WTC11 (cell line): ENCODE measurements at regions not wholly inside any gene's neighbourhood (a gene's known extent, or its start where the extent isn't known, plus 50 kb on each side); places are given as distances from the start of the nearest gene placed in this dataset.

Source experiments
- ATAC-seq: fragments of 200-7000 bp; cut with Tn5 transposase; 2 replicates; pipeline ENCODE4 v1.10.0; 2021; ENCODE audit warnings: mild to moderate bottlenecking, moderate library complexity
- CTCF ChIA-PET: fragments of 300-600 bp; sonication (Branson Sonifier 250); formaldehyde crosslinking; loops from one replicate; lab custom pipeline; 2021; ENCODE audit warnings: antibody characterized with exemption; lab: Charles Lee
- POLR2A ChIA-PET: fragments of 350-600 bp; sonication (Branson Sonifier 250); formaldehyde crosslinking; loops from one replicate; lab custom pipeline; 2021; ENCODE audit warnings: antibody characterized with exemption; lab: Charles Lee
- DNase-seq: peaks from one replicate; pipeline ENCODE4 v3.0.0; 2021; ENCODE audit warnings: low spot score
- H3K27ac Mint-ChIP-seq: 2 replicates; pipeline ENCODE4 v1.8.0; 2021; ENCODE audit warnings: mixed read lengths
- H3K27me3 Mint-ChIP-seq: 2 replicates; pipeline ENCODE4 v1.8.0; 2021; ENCODE audit warnings: low read depth, mild to moderate bottlenecking, moderate library complexity, mixed read lengths
- H3K36me3 Mint-ChIP-seq: 2 replicates; pipeline ENCODE4 v1.8.0; 2021; ENCODE audit warnings: mixed read lengths
- H3K4me1 Mint-ChIP-seq: 2 replicates; pipeline ENCODE4 v1.8.0; 2022; ENCODE audit warnings: mixed read lengths
- H3K4me3 Mint-ChIP-seq: 2 replicates; pipeline ENCODE4 v1.8.0; 2021; ENCODE audit warnings: mild to moderate bottlenecking, moderate library complexity, mixed read lengths
- H3K9me3 Mint-ChIP-seq: 2 replicates; pipeline ENCODE4 v1.8.0; 2021; ENCODE audit warnings: mixed read lengths
- ATF1 ChIP-seq: sonication (generic); formaldehyde crosslinking; IDR thresholded peaks from 2 replicates; pipeline ENCODE4 v1.8.1; 2023; ENCODE audit warnings: mild to moderate bottlenecking, moderate library complexity, missing genetic modification reagents
- ATF3 ChIP-seq: sonication (generic); formaldehyde crosslinking; conservative IDR thresholded peaks from 2 replicates; pipeline ENCODE4 v1.8.1; 2022; ENCODE audit warnings: mild to moderate bottlenecking, missing genetic modification reagents
- ATF6 ChIP-seq: sonication (generic); formaldehyde crosslinking; IDR thresholded peaks from 2 replicates; pipeline ENCODE4 v1.8.1; 2023; ENCODE audit warnings: mild to moderate bottlenecking, missing genetic modification reagents
- E2F4 ChIP-seq: sonication (generic); formaldehyde crosslinking; IDR thresholded peaks from 2 replicates; pipeline ENCODE4 v1.8.1; 2022; ENCODE audit warnings: low read depth, mild to moderate bottlenecking, moderate library complexity, missing genetic modification reagents, borderline replicate concordance
- ESRRA ChIP-seq: sonication (generic); formaldehyde crosslinking; IDR thresholded peaks from 2 replicates; pipeline ENCODE4 v1.8.1; 2022; ENCODE audit warnings: mild to moderate bottlenecking, missing genetic modification reagents, borderline replicate concordance
- FOXJ3 ChIP-seq: sonication (generic); formaldehyde crosslinking; IDR thresholded peaks from 2 replicates; pipeline ENCODE4 v1.9.0; 2021; ENCODE audit warnings: missing genetic modification reagents, mild to moderate bottlenecking, borderline replicate concordance
- GABPB1 ChIP-seq: sonication (generic); formaldehyde crosslinking; IDR thresholded peaks from 2 replicates; pipeline ENCODE4 v1.8.1; 2023; ENCODE audit warnings: mild to moderate bottlenecking, missing genetic modification reagents
- GTF2I ChIP-seq: fragments of 250-450 bp; sonication (Bioruptor Pico); conservative IDR thresholded peaks from 2 replicates; pipeline ENCODE4 v1.4.0; 2021; ENCODE audit warnings: mild to moderate bottlenecking
- HMGA2 ChIP-seq: fragments of 250-450 bp; sonication (Bioruptor Pico); IDR thresholded peaks from 2 replicates; pipeline ENCODE4 v1.4.0; 2021; ENCODE audit warnings: mild to moderate bottlenecking, moderate library complexity
- PREB ChIP-seq: sonication (generic); formaldehyde crosslinking; IDR thresholded peaks from 2 replicates; pipeline ENCODE4 v1.8.1; 2022; ENCODE audit warnings: mild to moderate bottlenecking, missing genetic modification reagents, moderate library complexity, borderline replicate concordance
- SOX15 ChIP-seq: fragments of 250-450 bp; sonication (Bioruptor Pico); IDR thresholded peaks from 2 replicates; pipeline ENCODE4 v1.9.0; 2021; ENCODE audit warnings: mild to moderate bottlenecking
- ZNF121 ChIP-seq: sonication (generic); formaldehyde crosslinking; IDR thresholded peaks from 2 replicates; pipeline ENCODE4 v1.8.0; 2023; ENCODE audit warnings: missing genetic modification reagents
- ZNF281 ChIP-seq: sonication (generic); formaldehyde crosslinking; IDR thresholded peaks from 2 replicates; pipeline ENCODE4 v1.8.0; 2023; ENCODE audit warnings: mild to moderate bottlenecking, missing genetic modification reagents
- ZNF512 ChIP-seq: sonication (generic); formaldehyde crosslinking; IDR thresholded peaks from 2 replicates; pipeline ENCODE4 v1.8.1; 2022; ENCODE audit warnings: missing genetic modification reagents, borderline replicate concordance
- ZSCAN18 ChIP-seq: fragments of 250-450 bp; sonication (Bioruptor Pico); IDR thresholded peaks from 2 replicates; pipeline ENCODE4 v2.1.2; 2022; ENCODE audit warnings: mild to moderate bottlenecking, moderate library complexity

- Mint-ChIP-seq H3K27ac (no peak overlapping the region), H3K9me3 (0 out of 2 replicates have a peak, but pooled peaks cover 4% of the 10 kb centered on the region), H3K4me3 (no peak overlapping the region), H3K36me3 (no peaks in the 10 kb centered on the region), H3K27me3 (peaks cover 7% of the 10 kb centered on the region; the same call in 1 of the 2 replicates), H3K4me1 (peaks cover 11% of the 10 kb centered on the region)
- CTCF ChIA-PET: interaction anchor here (1.1 kb wide), 1 partner anchor 79 kb away, joined by 3 read pairs; no protein-coding TSS in a partner anchor
- ATAC-seq (no peak), DNase-seq (no peak)
- TF ChIP-seq ZNF512 (CRISPR knock-in tag) (no peak), GTF2I (no peak), ATF3 (CRISPR knock-in tag) (no peak), FOXJ3 (CRISPR knock-in tag) (no peak), ZSCAN18 (CRISPR knock-in tag) (no peak), ZNF121 (CRISPR knock-in tag) (no peak), SOX15 (CRISPR knock-in tag) (no peak), GABPB1 (CRISPR knock-in tag) (no peak)
- POLR2A ChIA-PET: no interaction called here
These were observed 289.5 kb upstream of the MYT1L start for GRCh38 chr2:2620604-2621003.

GRCh38 chr2:2619995-2620394, 288.9 kb upstream of the MYT1L start:
- Mint-ChIP-seq H3K4me3 (no peak overlapping the region), H3K4me1 (peaks cover 11% of the 10 kb centered on the region), H3K27me3 (peaks cover 7% of the 10 kb centered on the region; the same call in 1 of the 2 replicates), H3K27ac (no peak overlapping the region), H3K9me3 (0 out of 2 replicates have a peak, but pooled peaks cover 4% of the 10 kb centered on the region), H3K36me3 (no peaks in the 10 kb centered on the region)
- no peak for DNase-seq
- ATAC-seq: no peak
- POLR2A ChIA-PET: no interaction called here
- no peak for TF ChIP-seq ESRRA (CRISPR knock-in tag)
- CTCF ChIA-PET: no interaction called here

- TF ChIP-seq ATF1 (CRISPR knock-in tag) (no peak), PREB (CRISPR knock-in tag) (no peak)
- TF ChIP-seq, all 79 proteins: peak for 0
- no peak overlapping the region for H3K4me3 Mint-ChIP-seq
- H3K36me3 Mint-ChIP-seq: peaks cover 8% of the 10 kb centered on the region
- H3K27me3 Mint-ChIP-seq: peaks cover 3% of the 10 kb centered on the region; the same call in 1 of the 2 replicates
- ATAC-seq (no peak), DNase-seq (no peak)
- H3K27ac Mint-ChIP-seq: no peak overlapping the region
- CTCF ChIA-PET: no interaction called here
- POLR2A ChIA-PET: no interaction called here
- H3K9me3 Mint-ChIP-seq: peaks cover 16% of the 10 kb centered on the region
- H3K4me1 Mint-ChIP-seq: peaks cover 3% of the 10 kb centered on the region; the same call in 1 of the 2 replicates
These were observed 283.4 kb upstream of the MYT1L start for GRCh38 chr2:2614452-2614851.

- POLR2A ChIA-PET: no interaction called here
- ATAC-seq (peak; percentile 98), DNase-seq (peak; percentile 91)
- Mint-ChIP-seq H3K36me3 (peaks cover 8% of the 10 kb centered on the region), H3K27ac (peak overlapping the region; percentile 83), H3K4me1 (peaks cover 3% of the 10 kb centered on the region; the same call in 1 of the 2 replicates), H3K27me3 (peaks cover 3% of the 10 kb centered on the region; the same call in 1 of the 2 replicates), H3K4me3 (peak overlapping the region; percentile 61), H3K9me3 (peaks cover 16% of the 10 kb centered on the region)
- CTCF ChIA-PET: no interaction called here
- no peak for TF ChIP-seq E2F4 (CRISPR knock-in tag)
- TF ChIP-seq ATF6 (CRISPR knock-in tag): no peak
- peak; percentile 81 for TF ChIP-seq ZNF281 (CRISPR knock-in tag)
- TF ChIP-seq HMGA2 (CRISPR knock-in tag): no peak
These were observed 282.5 kb upstream of the MYT1L start for GRCh38 chr2:2613279-2614199.
